ENCODE measurements at regions not wholly inside any gene's neighbourhood (a gene's known extent, or its start where the extent isn't known, plus 50 kb on each side); places are given as distances from the start of the nearest gene placed in this dataset.

DNA sequence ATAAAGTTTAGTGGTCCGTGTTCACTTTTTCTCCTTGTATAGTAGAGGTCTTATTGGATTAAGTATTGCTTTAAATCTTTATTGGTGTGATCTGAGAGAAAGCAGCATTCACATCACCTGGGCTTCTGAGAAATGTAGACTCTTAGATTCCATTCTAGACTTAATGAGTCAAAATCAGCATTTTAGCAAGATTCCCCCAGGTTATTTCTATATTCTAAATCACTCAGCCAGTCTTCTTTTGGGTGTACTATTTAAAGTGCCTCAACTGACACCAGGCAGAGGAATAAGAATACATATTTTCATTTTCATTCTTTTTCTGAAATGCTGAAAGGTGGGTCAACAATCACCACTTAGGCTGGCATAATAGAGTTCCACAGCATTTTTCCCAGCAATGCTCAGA, 481.7 kb downstream of the TUSC7 start:
- WGBS (ENCODE audit: insufficient coverage, low coverage, low lambda C conversion rate, missing lambda C conversion rate), result 55% methylated on average over 1 of the region's 1 CpG
- ATAC-seq, result no peak

GRCh38 chr3:117192888-117193287, 483.3 kb downstream of the TUSC7 start:
- 65% methylated on average over 6 of the region's 8 CpGs for WGBS (ENCODE audit: insufficient coverage, low coverage, low lambda C conversion rate, missing lambda C conversion rate)
- DNase-seq (no peak), ATAC-seq (no peak)
- Histone ChIP-seq H3K4me1 (no peaks in the 10 kb centered on the region), H3K27ac (no peak overlapping the region), H3K9me3 (no peaks in the 10 kb centered on the region), H3K27me3 (no peaks in the 10 kb centered on the region), H3K4me3 (no peak overlapping the region), H3K36me3 (no peaks in the 10 kb centered on the region)
- intact Hi-C loops (cut with DNase I), result no loop called here
- no peak for TF ChIP-seq POLR2A (IDR thresholded peaks at IDR 0.05)
- TF ChIP-seq, protein P1, sequence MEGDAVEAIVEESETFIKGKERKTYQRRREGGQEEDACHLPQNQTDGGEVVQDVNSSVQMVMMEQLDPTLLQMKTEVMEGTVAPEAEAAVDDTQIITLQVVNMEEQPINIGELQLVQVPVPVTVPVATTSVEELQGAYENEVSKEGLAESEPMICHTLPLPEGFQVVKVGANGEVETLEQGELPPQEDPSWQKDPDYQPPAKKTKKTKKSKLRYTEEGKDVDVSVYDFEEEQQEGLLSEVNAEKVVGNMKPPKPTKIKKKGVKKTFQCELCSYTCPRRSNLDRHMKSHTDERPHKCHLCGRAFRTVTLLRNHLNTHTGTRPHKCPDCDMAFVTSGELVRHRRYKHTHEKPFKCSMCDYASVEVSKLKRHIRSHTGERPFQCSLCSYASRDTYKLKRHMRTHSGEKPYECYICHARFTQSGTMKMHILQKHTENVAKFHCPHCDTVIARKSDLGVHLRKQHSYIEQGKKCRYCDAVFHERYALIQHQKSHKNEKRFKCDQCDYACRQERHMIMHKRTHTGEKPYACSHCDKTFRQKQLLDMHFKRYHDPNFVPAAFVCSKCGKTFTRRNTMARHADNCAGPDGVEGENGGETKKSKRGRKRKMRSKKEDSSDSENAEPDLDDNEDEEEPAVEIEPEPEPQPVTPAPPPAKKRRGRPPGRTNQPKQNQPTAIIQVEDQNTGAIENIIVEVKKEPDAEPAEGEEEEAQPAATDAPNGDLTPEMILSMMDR (IDR thresholded peaks at IDR 0.05), result no peak

More for the DNA sequence above, 481.7 kb downstream of the TUSC7 start:
- Histone ChIP-seq H3K4me3 (no peak overlapping the region), H3K9me3 (no peaks in the 10 kb centered on the region), H3K27ac (no peak overlapping the region), H3K27me3 (no peaks in the 10 kb centered on the region), H3K4me1 (no peaks in the 10 kb centered on the region), H3K36me3 (no peaks in the 10 kb centered on the region)
- intact Hi-C loops (cut with DNase I), result no loop called here
- DNase-seq, result no peak
- TF ChIP-seq POLR2A (IDR thresholded peaks at IDR 0.05), result no peak
- TF ChIP-seq, protein P1 (IDR thresholded peaks at IDR 0.05), result no peak

- no peaks in the 10 kb centered on the region for H3K36me3 ChIP-seq
- DNase-seq (no peak), ATAC-seq (no peak)
- no peak for TF ChIP-seq POLR2A (IDR thresholded peaks at IDR 0.05)
- TF ChIP-seq, protein P1 (IDR thresholded peaks at IDR 0.05), result no peak
- H3K9me3 ChIP-seq, result no peaks in the 10 kb centered on the region
- no peaks in the 10 kb centered on the region for H3K4me1 ChIP-seq
- no peak overlapping the region for H3K4me3 ChIP-seq
- 71% methylated on average over 2 of the region's 2 CpGs for WGBS (ENCODE audit: insufficient coverage, low coverage, low lambda C conversion rate, missing lambda C conversion rate)
- H3K27ac ChIP-seq, result no peak overlapping the region
- no peaks in the 10 kb centered on the region for H3K27me3 ChIP-seq
- intact Hi-C loops (cut with DNase I), result no loop called here
Measured at GRCh38 chr3:117193390-117193789, 483.8 kb downstream of the TUSC7 start.

DNA sequence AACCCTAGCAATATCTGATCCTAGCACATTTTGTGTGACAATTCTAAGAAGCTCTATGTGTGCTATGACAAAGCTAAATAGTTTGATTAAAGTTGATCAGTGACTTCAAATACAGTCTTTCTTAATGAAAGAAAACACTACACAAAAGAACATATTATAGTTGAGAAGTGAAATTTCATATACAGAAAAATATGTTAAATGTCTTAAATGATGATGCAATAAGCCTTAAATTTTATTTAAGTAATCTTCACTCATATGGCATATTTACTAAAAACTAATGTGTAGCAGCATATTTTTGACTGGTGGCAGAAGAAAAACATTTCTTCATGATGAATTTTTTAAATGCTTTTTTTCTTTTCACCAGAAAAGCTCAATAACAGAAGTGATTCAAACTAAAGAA, 485.5 kb downstream of the TUSC7 start:
- DNase-seq, result no peak
- Histone ChIP-seq H3K27me3 (no peaks in the 10 kb centered on the region), H3K4me3 (no peak overlapping the region), H3K4me1 (no peaks in the 10 kb centered on the region), H3K27ac (no peak overlapping the region), H3K36me3 (no peaks in the 10 kb centered on the region), H3K9me3 (no peaks in the 10 kb centered on the region)
- TF ChIP-seq POLR2A (IDR thresholded peaks at IDR 0.05), result no peak
- TF ChIP-seq, protein P1 (IDR thresholded peaks at IDR 0.05), result no peak
- intact Hi-C loops (cut with DNase I), result no loop called here
- ATAC-seq, result no peak

GRCh38 chr3:117200962-117201361, 491.4 kb downstream of the TUSC7 start:
- ATAC-seq (no peak), DNase-seq (no peak)
- no peaks in the 10 kb centered on the region for H3K36me3 ChIP-seq
- H3K27me3 ChIP-seq, result no peaks in the 10 kb centered on the region
- no peaks in the 10 kb centered on the region for H3K4me1 ChIP-seq
- TF ChIP-seq POLR2A (IDR thresholded peaks at IDR 0.05), result no peak
- TF ChIP-seq, protein P1 (IDR thresholded peaks at IDR 0.05), result no peak
- whole genome bisulfite sequencing (ENCODE audit: insufficient coverage, low coverage, low lambda C conversion rate, missing lambda C conversion rate), result 57% methylated on average over 2 of the region's 2 CpGs
- no peak overlapping the region for H3K4me3 ChIP-seq
- no peak overlapping the region for H3K27ac ChIP-seq
- no peaks in the 10 kb centered on the region for H3K9me3 ChIP-seq
- intact Hi-C loops (cut with DNase I), result no loop called here

Measured in right lobe of liver (tissue), 6 donors.